ENCODE measurements at regions not wholly inside any gene's neighbourhood (a gene's known extent, or its start where the extent isn't known, plus 50 kb on each side); places are given as distances from the start of the nearest gene placed in this dataset.

DNA sequence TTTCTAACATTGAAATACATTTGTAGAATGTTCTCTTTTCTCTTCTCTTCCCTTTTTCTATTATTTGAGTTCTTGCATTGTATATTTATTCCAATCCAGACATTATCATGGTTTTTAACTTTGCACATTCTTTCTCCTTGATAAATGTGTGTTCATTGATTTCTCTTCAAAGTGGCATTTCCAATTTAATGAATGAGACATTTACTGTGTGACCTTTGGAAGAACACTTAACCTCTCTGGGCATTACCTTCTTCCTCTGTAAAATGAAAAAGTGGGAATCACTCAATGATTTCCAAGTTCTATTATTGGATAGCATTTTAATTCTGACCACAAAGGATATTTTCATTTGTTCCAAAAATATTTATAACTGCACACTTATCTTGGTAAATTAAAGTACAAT lies 1095.8 kb downstream of the GALC start:
- ChIA-PET POLR2A (ENCODE audit: partially characterized antibody) (no interaction called here), CTCF (ENCODE audit: partially characterized antibody) (no interaction called here)
- H3K27ac ChIP-seq (ENCODE audit: low read depth, low read length): no peak overlapping the region
- no peak overlapping the region for H3K27ac Mint-ChIP-seq
- no peak overlapping the region for H3K4me3 ChIP-seq (ENCODE audit: low read length in 2 of 2)
- intact Hi-C loops (cut with micrococcal nuclease): no loop called here
- no peak for DNase-seq
- H3K9me3 ChIP-seq (ENCODE audit: control insufficient read depth in 1 of 2, low read length in 2 of 2): no peaks in the 10 kb centered on the region
- H3K9me3 Mint-ChIP-seq: peaks cover 0 to 6% (median 0%) of the 10 kb centered on the region in 8 donors
- no peaks in the 10 kb centered on the region for H3K4me1 Mint-ChIP-seq
- no peak overlapping the region for H3K4me3 Mint-ChIP-seq
- H3K27me3 Mint-ChIP-seq: no peaks in the 10 kb centered on the region
- H3K4me1 ChIP-seq (ENCODE audit: insufficient read depth, low read length): no peaks in the 10 kb centered on the region
- H3K36me3 ChIP-seq (ENCODE audit: insufficient read depth, low read length): no peaks in the 10 kb centered on the region
- no peaks in the 10 kb centered on the region for H3K27me3 ChIP-seq (ENCODE audit: insufficient read depth, low read length)
- no peaks in the 10 kb centered on the region for H3K36me3 Mint-ChIP-seq

DNA sequence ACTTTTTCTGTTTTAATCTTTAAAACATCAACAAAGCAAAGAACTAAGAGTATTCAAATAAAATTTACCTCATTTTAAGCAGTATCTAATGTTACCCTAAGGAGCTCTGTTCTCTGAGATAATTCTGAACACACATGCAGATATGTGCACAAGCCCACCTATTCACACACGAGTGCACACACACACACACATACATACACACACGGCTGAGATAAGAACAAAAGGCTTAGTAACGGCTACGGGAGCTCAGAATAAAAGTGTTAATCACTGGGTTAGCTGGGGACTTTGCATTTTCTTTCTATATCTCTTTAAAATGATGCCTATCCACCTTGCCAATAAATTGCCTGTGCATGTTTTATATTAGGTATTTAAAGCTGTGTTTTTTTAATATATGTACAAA lies 1096.3 kb downstream of the GALC start:
- no peaks in the 10 kb centered on the region for H3K4me1 Mint-ChIP-seq
- no peaks in the 10 kb centered on the region for H3K36me3 Mint-ChIP-seq
- intact Hi-C loops (cut with micrococcal nuclease): no loop called here
- H3K27me3 Mint-ChIP-seq: no peaks in the 10 kb centered on the region
- DNase-seq: no peak
- ChIA-PET POLR2A (ENCODE audit: partially characterized antibody) (no interaction called here), CTCF (ENCODE audit: partially characterized antibody) (no interaction called here)
- Histone ChIP-seq H3K4me3 (ENCODE audit: low read length in 2 of 2) (no peak overlapping the region), H3K4me1 (ENCODE audit: insufficient read depth, low read length) (no peaks in the 10 kb centered on the region), H3K36me3 (ENCODE audit: insufficient read depth, low read length) (no peaks in the 10 kb centered on the region), H3K9me3 (ENCODE audit: control insufficient read depth in 1 of 2, low read length in 2 of 2) (no peaks in the 10 kb centered on the region), H3K27ac (ENCODE audit: low read depth, low read length) (no peak overlapping the region), H3K27me3 (ENCODE audit: insufficient read depth, low read length) (no peaks in the 10 kb centered on the region)
- H3K9me3 Mint-ChIP-seq: peaks cover 0 to 6% (median 0%) of the 10 kb centered on the region in 8 donors
- H3K4me3 Mint-ChIP-seq: no peak overlapping the region
- no peak overlapping the region for H3K27ac Mint-ChIP-seq

DNA sequence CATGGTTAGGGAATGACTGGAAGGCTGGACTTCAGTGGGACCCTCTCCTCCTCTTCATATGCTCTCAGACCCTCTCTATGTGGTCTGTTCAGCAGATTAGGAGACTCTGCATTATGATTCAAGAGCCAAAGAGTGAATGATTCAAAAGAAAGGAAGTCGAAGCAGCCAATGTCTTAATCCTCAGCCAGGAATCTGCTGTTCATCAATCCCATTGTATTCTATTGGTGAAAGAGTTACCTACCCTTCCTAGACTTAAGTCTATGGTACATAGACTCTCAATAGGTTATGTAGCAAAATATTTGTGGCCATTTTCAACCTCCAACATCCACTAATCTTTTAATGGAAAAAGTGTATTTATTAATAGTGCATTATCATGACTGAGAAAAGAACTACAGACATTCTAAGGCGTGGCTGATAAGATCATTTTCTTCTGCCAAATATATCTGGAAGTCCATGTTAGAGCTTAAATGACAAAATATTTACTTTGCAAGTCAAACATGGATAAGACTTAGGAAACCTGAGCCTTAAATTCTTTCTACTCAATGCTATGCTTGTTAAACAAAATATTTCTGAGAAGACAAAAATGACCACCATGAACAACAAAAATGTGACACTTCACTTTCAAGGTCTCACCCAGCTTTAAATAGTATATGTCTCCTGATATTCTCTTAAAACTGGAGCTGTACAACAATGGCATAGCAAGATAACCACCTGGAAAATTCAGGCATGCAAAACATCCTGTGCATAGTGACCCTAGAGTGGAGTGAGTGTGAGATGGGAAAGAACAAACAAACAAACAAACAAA lies 1100.6 kb downstream of the GALC start:
- H3K27me3 Mint-ChIP-seq: no peaks in the 10 kb centered on the region
- Histone ChIP-seq H3K36me3 (ENCODE audit: insufficient read depth, low read length) (no peaks in the 10 kb centered on the region), H3K9me3 (ENCODE audit: control insufficient read depth in 1 of 2, low read length in 2 of 2) (no peaks in the 10 kb centered on the region), H3K27me3 (ENCODE audit: insufficient read depth, low read length) (no peaks in the 10 kb centered on the region), H3K4me1 (ENCODE audit: insufficient read depth, low read length) (no peaks in the 10 kb centered on the region), H3K27ac (ENCODE audit: low read depth, low read length) (no peak overlapping the region), H3K4me3 (ENCODE audit: low read length in 2 of 2) (no peak overlapping the region)
- peaks cover 0 to 17% (median 4%) of the 10 kb centered on the region in 8 donors for H3K9me3 Mint-ChIP-seq
- CTCF ChIA-PET (ENCODE audit: partially characterized antibody): no interaction called here
- no peaks in the 10 kb centered on the region for H3K36me3 Mint-ChIP-seq
- no peak overlapping the region for H3K27ac Mint-ChIP-seq
- intact Hi-C loops (cut with micrococcal nuclease): no loop called here
- DNase-seq: no peak
- POLR2A ChIA-PET (ENCODE audit: partially characterized antibody): no interaction called here
- H3K4me1 Mint-ChIP-seq: no peaks in the 10 kb centered on the region
- no peak overlapping the region for H3K4me3 Mint-ChIP-seq

DNA sequence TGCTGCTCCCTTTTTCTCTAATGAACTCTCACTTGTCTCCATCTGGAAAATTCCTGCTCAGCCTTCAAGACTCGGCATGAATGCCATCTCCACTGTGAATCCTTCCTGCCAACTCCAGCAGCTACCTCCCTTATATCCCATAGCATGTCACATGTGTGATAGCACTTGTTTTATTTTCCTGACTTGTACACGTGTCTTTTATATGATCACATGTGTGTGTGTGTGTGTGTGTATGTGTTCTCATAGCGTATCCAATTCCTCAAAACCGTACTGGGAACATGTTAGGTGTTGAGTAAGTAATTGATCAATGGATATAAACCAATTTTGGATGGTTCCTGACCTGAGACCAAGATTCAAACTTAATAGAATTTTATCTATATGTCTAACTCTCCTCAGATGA lies 1107.7 kb downstream of the GALC start:
- Mint-ChIP-seq H3K9me3 (peaks cover 0 to 14% (median 7%) of the 10 kb centered on the region in 8 donors), H3K27me3 (no peaks in the 10 kb centered on the region), H3K27ac (no peak overlapping the region), H3K4me3 (no peak overlapping the region), H3K4me1 (no peaks in the 10 kb centered on the region), H3K36me3 (no peaks in the 10 kb centered on the region)
- no peak overlapping the region for H3K4me3 ChIP-seq (ENCODE audit: low read length in 2 of 2)
- DNase-seq: no peak
- intact Hi-C loops (cut with micrococcal nuclease): no loop called here
- no peak overlapping the region for H3K27ac ChIP-seq (ENCODE audit: low read depth, low read length)
- no peaks in the 10 kb centered on the region for H3K9me3 ChIP-seq (ENCODE audit: control insufficient read depth in 1 of 2, low read length in 2 of 2)
- POLR2A ChIA-PET (ENCODE audit: partially characterized antibody): no interaction called here
- H3K36me3 ChIP-seq (ENCODE audit: insufficient read depth, low read length): no peaks in the 10 kb centered on the region
- H3K4me1 ChIP-seq (ENCODE audit: insufficient read depth, low read length): no peaks in the 10 kb centered on the region
- no peaks in the 10 kb centered on the region for H3K27me3 ChIP-seq (ENCODE audit: insufficient read depth, low read length)
- CTCF ChIA-PET (ENCODE audit: partially characterized antibody): no interaction called here

DNA sequence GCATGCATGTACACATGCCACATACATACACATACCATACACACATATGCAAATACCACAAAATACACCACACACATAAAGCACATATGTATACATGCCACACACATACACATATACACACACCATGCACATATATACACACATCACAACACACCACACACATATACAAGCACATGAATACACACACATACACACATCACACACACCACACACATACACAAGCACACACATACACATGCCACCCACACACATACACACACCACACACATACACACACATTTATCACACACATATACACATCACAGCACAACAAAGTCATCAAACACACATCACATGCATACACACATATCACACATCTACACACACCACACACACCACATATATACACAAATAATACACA lies 1108.5 kb downstream of the GALC start:
- Histone ChIP-seq H3K27me3 (ENCODE audit: insufficient read depth, low read length) (no peaks in the 10 kb centered on the region), H3K27ac (ENCODE audit: low read depth, low read length) (no peak overlapping the region), H3K9me3 (ENCODE audit: control insufficient read depth in 1 of 2, low read length in 2 of 2) (no peaks in the 10 kb centered on the region), H3K4me3 (ENCODE audit: low read length in 2 of 2) (no peak overlapping the region), H3K36me3 (ENCODE audit: insufficient read depth, low read length) (no peaks in the 10 kb centered on the region), H3K4me1 (ENCODE audit: insufficient read depth, low read length) (no peaks in the 10 kb centered on the region)
- Mint-ChIP-seq H3K9me3 (peaks cover 0 to 14% (median 6%) of the 10 kb centered on the region in 8 donors), H3K4me1 (no peaks in the 10 kb centered on the region), H3K36me3 (no peaks in the 10 kb centered on the region), H3K4me3 (no peak overlapping the region), H3K27ac (no peak overlapping the region), H3K27me3 (no peaks in the 10 kb centered on the region)
- intact Hi-C loops (cut with micrococcal nuclease): no loop called here
- DNase-seq: no peak
- ChIA-PET CTCF (ENCODE audit: partially characterized antibody) (no interaction called here), POLR2A (ENCODE audit: partially characterized antibody) (no interaction called here)

DNA sequence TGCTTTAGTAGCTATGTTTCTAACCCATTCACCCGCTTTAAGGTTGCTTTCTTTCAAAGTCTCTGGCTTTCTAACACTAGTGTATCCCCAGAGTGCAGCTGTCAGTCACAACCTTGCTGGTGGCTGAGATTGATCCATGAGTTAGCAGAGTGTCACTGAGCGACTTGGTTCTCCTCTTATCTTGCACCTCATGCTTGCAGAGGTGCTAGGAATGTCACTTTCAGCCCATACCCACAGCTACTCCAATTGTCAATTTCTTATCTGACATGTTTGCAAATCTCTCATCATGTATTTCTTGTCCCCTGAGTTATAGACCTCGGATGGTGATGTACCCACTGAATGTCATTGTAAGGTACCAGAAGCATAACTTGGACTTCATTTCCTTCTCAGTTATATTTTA lies 1110.2 kb downstream of the GALC start:
- H3K4me1 Mint-ChIP-seq: no peaks in the 10 kb centered on the region
- CTCF ChIA-PET (ENCODE audit: partially characterized antibody): no interaction called here
- DNase-seq: no peak

DNA sequence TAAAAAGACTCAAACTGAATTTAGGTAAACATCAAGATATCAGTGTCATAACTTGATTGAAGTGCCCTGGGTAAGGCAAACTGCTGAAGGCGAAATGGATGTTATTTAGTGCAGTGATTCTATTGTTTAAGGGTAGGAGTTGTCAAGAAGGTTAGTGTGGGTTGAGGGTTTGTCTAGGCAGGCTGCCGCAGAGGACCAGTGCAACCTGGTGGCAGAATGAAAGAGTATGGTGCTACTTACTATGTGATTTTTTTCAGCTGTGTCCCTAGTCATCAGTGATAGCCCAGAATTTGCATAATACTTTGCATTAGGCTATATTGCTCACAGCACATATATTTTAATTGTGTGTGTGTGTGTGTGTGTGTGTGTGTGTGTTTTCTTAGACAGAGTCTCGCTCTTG lies 1127.0 kb downstream of the GALC start:
- no peaks in the 10 kb centered on the region for H3K9me3 ChIP-seq (ENCODE audit: control insufficient read depth in 1 of 2, low read length in 2 of 2)
- CTCF ChIA-PET (ENCODE audit: partially characterized antibody): no interaction called here
- no peak overlapping the region for H3K4me3 Mint-ChIP-seq

More for the DNA sequence above, 1110.2 kb downstream of the GALC start:
- H3K27ac ChIP-seq (ENCODE audit: low read depth, low read length): no peak overlapping the region
- H3K9me3 ChIP-seq (ENCODE audit: control insufficient read depth in 1 of 2, low read length in 2 of 2): no peaks in the 10 kb centered on the region
- no peaks in the 10 kb centered on the region for H3K27me3 Mint-ChIP-seq
- H3K4me3 ChIP-seq (ENCODE audit: low read length in 2 of 2): no peak overlapping the region
- no peak overlapping the region for H3K27ac Mint-ChIP-seq
- no peaks in the 10 kb centered on the region for H3K27me3 ChIP-seq (ENCODE audit: insufficient read depth, low read length)
- POLR2A ChIA-PET (ENCODE audit: partially characterized antibody): no interaction called here
- H3K36me3 Mint-ChIP-seq: no peaks in the 10 kb centered on the region
- H3K9me3 Mint-ChIP-seq: peaks cover 0 to 14% (median 6%) of the 10 kb centered on the region in 8 donors
- H3K36me3 ChIP-seq (ENCODE audit: insufficient read depth, low read length): no peaks in the 10 kb centered on the region
- no peak overlapping the region for H3K4me3 Mint-ChIP-seq
- H3K4me1 ChIP-seq (ENCODE audit: insufficient read depth, low read length): no peaks in the 10 kb centered on the region
- intact Hi-C loops (cut with micrococcal nuclease): no loop called here

More for the DNA sequence above, 1127.0 kb downstream of the GALC start:
- Histone ChIP-seq H3K4me3 (ENCODE audit: low read length in 2 of 2) (no peak overlapping the region), H3K27ac (ENCODE audit: low read depth, low read length) (no peak overlapping the region), H3K27me3 (ENCODE audit: insufficient read depth, low read length) (no peaks in the 10 kb centered on the region), H3K4me1 (ENCODE audit: insufficient read depth, low read length) (no peaks in the 10 kb centered on the region), H3K36me3 (ENCODE audit: insufficient read depth, low read length) (no peaks in the 10 kb centered on the region)
- Mint-ChIP-seq H3K27me3 (no peaks in the 10 kb centered on the region), H3K36me3 (no peaks in the 10 kb centered on the region), H3K27ac (no peak overlapping the region), H3K9me3 (peaks cover 2 to 7% (median 6%) of the 10 kb centered on the region in 8 donors), H3K4me1 (no peaks in the 10 kb centered on the region)
- DNase-seq: no peak
- POLR2A ChIA-PET (ENCODE audit: partially characterized antibody): no interaction called here
- intact Hi-C loops (cut with micrococcal nuclease): no loop called here
